NCI-H82 (cell line): ENCODE measurements at regions not wholly inside any gene's neighbourhood (a gene's known extent, or its start where the extent isn't known, plus 50 kb on each side); places are given as distances from the start of the nearest gene placed in this dataset.

Source experiments
- DNase-seq: peaks from one replicate; lab custom pipeline; 2025; lab: John Stamatoyannopoulos, UW

DNA sequence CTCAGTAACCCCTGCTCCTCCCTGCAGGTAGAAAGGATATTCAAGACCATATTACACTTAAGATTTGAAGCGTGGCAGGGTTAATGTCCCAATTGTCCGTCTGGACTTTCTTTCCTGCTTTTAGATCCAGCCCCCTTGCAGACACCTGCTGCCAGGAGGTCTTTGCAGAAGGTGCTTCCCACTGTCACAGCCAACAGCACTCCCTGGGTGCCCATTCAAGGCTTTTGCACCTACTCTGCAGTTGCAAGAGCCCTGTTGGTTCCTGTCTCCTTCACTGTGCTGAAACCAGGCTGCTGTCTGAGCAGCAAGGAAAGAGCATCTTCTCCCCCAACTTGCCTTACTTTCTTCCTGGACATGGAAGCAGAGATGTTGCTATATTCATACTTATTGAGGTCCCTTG is 1043.0 kb upstream of the POU3F3 start:
- DNase-seq = no peak

DNA sequence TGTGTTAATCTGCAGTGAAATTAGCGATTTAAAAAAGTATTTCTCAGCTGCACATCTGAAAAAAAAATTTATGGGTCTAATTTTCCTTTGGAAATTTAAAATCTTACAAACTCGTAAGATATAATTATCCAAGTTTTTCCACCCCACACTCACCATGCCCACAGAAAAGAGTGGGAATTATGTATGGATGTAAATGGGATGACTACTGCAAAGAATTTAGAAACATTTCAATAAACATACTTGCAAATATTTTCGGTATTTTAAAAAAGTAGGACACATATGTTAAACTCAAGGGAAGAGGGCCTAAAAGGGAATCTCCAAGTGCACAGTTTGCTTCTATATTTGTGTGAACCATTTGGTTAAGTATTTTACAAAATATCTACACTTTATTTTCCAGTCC is 1039.9 kb upstream of the POU3F3 start:
- DNase-seq = no peak

DNA sequence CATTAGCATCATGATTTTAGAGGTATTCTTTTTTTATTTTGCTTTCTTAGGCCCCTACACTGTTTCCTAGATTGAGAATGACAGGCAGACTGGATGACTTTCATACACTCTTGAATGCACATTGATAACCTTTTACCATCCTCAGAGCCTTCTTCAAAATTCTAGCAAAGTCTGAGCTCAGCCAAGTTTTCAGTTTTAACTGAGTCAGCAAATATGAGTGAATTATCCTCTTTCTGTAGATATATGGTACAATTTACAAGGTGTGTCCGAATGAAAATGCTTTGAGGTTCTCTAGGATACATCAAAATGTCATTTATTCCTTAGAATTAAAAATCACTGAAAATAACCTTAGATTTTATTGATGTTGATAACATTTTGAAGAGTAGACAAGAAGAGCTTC is 1038.2 kb upstream of the POU3F3 start:
- no peak for DNase-seq

DNA sequence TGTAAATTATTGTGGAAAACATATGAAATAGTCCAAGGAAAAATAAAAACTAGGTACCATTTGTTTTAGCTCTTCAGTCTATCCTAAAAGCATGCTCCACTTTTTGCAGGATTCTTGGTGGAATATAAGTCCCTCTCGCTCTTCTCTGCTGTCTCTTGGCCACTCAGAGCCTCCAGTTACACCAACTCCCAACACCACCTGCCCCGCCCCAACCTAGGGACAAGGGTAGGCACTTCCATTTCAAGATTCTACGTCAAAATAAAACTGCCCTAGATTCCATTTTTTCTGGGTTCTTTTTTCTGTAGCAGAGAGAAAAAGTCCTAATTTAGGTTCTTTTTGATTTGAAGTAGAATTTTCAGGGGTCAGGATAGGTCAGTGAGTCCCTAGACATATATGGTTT is 1036.2 kb upstream of the POU3F3 start:
- no peak for DNase-seq

DNA sequence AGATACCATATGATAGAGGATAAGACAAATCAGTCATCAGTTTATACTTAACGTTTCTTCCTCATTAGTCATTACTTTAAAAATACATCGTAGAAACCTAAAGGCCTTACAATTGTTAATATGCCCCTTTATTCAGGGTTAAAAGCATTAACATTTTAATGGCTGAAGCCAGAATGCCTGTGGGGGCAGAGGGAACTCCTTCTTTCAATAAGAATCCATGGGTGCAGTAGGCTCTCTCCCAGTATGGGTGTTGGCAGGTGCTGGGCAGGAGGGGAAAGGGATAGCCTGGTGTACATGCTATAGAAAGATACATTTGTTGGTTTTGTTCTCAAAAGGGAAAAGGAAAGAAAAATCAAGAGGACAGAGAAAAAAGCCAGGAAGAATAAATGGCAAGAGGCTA is 1035.7 kb upstream of the POU3F3 start:
- no peak for DNase-seq

DNA sequence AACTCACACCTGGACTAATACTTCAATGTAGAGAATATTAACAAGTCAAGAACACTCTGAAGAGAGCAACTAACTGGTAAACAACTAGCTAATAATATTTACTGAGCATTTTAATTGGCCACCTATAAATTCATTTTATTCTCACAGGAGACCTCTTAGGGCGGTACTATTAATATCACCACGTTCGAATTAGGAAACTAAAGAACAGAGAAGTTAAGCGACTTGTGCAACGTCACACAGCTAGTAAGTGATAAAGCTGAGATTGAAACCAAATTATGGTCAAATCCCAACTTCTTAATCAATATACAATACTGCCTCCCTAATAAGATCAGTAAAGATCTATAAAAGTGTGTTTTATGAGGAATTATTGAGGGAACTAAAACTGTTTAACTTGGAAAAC is 1034.3 kb upstream of the POU3F3 start:
- DNase-seq = no peak

DNA sequence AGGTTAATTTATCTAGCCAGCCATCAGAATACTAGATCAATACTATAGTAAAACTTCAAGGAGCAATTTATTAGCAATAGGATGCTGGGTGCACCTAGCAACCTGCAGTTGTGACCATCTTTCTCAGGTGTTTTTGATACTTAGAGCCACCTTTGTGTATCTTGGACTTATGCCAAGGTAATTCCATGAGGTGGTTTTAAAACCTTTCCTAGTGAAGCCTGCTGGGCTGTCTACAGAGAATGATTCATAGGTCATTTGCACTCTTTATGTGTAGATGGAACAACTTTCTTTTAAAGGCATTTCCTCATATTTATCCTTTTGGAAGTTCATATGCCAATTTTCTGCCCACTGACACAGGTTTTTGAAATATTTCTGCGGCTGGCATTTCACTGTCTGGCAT is 1030.1 kb upstream of the POU3F3 start:
- no peak for DNase-seq

DNA sequence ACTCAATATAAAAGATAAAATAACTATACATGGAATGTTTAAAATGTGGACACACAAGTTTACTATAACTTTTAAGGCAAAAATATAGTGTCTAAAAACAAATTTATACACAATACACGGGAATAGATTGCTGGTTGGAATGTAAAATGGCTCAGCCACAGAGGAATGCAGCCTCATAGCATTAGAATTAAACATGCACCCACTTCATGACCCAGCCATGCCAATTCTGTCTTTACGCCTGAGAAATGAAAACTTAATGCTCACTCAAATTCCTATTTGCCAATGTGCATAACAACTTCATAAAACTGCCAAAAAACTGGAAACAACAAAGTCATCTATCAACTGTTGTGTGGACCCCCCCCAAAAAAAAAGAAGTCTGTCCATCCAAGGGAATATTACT is 1006.6 kb upstream of the POU3F3 start:
- DNase-seq = no peak

DNA sequence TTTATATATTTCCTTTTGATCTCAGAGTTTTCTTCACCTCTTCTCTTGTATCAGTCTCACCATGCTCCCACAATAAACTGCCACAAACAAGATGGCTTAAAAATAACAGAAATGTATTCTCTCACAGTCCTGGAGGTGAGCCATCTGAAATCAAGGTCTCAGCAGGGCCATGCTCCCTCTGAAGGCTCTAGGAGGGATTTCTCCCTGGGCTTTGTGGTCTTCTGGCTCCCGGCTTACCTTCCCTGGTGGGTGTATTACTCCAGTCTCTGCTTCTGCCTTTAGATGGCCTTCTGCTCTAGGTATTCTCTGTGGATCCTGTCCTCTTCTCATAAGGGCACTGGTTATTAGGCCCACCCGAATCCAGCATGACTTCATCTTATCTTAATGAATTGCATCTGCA is 994.7 kb upstream of the POU3F3 start:
- no peak for DNase-seq

DNA sequence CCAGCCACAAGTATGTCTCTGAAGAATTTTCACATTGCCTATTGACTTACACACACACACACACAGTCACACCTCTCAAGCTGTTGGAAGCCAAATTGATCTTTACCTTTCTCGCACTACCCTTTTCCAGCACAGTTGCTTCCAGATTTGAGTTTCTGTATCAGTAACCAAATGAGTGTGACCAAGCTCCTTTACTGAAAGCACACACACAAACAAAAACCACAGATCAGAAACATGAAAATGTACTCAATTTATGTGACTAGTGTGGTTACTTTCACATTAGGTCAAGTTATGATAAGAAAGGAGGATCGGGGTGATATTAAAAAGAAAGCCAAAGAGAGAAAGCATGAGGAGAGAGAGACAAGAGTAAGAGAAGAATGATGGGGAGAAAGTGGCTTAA is 993.9 kb upstream of the POU3F3 start:
- DNase-seq = no peak

DNA sequence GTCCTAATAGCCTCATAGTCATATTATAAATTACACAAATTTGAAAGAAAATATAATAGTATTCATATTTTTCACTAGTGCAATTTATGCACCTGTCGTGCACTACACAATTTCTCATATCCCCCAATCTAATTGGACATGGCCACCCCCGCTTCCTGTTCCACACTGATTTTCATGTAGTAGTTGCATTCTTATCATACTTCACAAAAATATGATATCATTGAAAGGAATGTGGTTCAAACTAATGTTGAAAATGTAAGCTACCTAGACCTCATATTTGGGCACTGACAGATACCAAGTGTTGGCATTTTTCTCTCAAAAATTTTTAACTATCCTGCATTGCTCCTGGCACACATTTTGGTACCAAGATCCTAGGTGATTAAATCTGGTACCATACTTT is 985.5 kb upstream of the POU3F3 start:
- DNase-seq = no peak

DNA sequence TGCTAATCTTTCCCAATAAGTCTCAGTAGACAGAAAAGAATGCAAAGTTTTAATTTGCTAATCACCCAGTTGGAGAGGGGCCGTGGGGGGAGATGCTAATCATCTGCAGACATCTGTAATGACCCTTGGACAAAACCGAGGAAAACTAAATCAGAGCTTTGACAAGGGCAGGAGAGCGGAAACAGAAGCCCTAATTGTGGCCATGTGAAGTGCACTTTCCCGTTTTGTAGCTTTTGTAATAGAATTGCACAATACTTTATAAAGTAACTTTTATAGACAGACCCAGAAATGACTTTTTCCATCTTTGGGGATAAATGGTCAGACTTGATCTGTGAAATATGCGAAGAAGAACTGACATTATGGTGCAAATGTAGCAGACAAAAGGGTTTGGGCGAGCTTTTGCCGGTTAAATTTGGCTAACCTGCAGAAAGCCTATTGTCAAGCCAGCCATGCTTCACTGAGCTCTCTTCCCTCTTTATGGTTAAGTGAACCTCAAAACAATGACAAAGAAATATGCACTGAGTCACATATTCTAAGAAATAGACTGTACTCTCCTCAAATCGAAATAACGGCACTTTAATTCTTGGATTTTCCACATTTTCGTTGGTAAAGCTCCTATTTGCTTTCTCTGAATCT is 980.1 kb upstream of the POU3F3 start:
- DNase-seq = no peak

DNA sequence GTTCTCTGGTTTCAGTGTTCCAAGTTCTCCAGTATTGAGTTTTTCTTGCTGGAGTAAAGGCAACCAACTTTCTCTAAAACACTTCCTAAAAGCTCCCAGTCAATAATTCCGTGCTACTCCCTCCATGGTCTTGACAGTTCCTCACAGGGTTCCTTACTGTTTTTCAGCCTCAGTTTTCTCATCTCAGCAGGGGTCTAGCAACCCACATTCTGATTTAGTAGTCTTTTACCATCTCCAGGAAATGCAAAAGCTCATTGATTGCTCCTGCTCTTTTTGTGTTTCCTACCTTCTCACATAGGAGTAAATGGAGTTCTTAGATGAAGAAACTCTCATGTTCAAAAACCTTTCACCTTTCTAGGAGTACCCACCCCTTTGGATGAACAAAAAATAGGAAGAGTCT is 978.8 kb upstream of the POU3F3 start:
- DNase-seq = no peak

DNA sequence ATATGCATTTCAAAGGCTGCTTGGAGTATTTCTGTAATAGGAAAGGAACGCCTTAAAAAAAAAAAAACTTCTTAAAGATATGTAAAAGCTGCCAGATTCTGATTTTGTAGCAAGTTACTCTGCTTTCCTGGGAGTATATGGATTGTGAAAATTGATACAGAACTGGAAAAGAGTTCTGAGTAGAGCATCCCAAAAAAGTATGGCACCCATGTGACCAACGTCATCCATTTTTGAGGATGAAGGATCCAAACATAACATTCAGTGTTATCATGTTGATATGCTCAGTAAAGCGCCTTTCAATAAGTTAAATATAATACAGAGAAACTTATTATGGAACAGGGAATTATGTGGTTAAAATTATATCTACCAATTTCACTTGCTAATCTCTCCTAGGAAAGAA is 978.4 kb upstream of the POU3F3 start:
- no peak for DNase-seq

DNA sequence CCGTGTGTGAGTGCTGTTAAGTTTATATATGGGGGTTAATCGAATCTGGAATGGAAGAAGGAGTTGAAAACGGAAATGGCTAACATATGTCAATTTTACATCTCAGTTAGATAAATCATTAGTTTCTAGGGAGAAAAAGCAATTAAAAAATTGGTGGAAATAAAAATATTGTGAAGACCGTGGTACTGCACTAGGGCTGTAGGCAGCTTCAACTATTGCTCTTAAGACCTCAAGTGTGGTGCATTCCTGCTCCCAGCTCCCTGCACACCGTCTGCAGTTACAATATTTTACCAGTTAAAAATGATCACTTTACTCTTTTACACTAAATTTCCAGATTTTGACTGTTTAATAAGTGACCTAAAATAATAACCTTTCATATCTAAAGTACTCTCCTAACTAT is 977.3 kb upstream of the POU3F3 start:
- DNase-seq = no peak

DNA sequence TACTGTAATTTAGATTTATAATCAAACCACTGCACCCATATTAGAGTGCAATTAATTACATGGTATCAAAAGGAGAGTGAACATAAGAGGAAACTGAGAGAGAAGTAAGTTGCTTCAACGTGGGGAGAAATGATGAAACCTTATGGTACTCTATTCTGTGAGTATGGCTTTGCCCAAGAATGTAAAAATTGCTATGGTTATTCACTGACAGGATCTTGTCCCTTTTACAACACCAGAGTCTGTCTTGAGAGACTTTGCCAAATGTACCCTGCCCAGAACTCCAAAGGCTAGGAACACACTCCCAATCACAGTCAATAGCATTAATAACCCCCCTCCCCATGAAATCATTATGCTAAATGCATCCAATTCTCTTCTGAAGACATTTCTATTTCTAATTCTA is 974.8 kb upstream of the POU3F3 start:
- DNase-seq = no peak

DNA sequence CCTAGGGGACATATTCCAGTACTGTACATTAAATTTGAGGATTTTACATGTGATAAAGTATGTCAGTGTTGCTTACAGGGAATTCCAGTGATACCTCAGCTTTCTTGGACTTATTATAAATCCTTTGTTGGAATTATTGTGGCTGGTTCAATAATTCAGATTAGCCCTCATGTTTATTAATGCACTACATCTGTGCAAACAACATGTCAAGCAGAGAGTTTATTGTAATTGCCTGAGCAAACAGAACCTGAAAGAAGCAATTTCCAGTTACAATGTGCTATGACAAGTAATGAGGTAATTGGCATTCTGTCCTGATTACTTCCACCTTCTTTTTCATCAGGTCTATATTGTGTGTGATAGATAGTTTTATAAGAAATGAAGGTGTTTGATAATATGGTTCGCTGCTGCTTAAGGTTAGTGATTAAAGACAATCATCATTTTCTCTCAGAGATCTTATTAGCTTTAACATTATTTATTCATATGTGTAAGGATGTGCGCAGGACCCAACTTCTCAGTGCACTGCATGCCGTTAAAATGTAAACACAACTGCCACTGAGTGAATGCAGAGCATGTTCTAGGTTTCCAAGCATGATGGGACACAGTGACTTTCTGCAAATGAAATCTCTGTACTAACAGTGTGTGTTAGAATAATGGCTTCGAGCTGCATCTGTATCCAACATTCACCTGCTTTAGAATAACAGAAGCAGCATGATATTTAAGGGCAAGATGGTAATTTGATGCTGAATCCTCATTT is 973.7 kb upstream of the POU3F3 start:
- DNase-seq = no peak

DNA sequence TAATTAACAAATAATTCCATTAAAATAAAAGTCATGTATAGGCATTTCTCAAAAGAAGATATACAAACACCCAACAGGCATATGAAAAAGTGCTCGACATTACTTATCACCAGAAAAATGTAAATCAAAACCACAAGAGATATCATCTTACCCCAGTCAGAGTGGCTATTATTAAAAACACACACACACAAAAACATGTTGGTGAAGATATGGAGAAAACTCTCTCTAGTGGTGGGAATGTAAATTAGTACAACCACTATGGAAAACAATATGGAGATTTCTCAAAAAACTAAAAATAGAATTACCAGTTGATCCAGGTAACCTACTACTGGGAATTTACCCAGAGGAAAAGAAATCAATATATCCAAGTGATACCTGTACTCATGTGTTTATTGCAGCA is 966.3 kb upstream of the POU3F3 start:
- DNase-seq = no peak

DNA sequence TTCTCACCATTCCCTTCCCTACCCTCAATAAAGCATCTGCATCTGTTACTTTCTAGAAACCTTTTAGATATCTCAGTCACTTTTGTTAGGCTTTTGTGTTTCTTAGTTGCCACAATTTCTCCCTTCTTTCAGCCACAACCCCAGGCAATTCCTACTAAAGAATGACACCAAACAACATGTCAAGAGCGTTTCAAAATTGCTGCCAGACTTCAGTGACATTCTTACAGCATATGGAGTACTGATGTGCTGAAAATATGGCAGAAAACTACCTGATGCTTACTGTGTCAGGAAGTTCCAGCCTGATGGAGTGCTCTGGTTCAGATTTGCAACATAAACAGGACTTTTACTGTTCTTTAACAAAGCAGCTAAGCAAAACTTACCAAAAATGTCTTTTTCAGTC is 957.7 kb upstream of the POU3F3 start:
- DNase-seq = no peak

DNA sequence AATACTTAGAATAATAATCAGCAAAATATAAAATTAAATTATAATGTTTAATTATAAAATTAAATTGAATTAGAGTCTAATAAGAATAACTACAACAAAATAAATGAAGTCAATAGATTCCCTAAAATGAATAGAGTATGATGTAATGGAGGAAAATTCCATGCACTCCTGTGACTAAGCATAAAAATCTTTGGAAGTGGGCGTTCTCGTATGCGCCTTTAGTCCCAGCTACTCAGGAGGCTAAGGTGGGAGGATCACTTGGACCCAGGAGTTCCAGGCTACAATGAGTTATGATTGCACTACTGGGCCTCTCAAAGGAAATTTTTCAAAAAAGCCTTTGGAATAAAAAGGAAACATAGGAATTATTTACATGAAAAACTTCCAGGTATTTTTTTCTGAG is 955.4 kb upstream of the POU3F3 start:
- no peak for DNase-seq

DNA sequence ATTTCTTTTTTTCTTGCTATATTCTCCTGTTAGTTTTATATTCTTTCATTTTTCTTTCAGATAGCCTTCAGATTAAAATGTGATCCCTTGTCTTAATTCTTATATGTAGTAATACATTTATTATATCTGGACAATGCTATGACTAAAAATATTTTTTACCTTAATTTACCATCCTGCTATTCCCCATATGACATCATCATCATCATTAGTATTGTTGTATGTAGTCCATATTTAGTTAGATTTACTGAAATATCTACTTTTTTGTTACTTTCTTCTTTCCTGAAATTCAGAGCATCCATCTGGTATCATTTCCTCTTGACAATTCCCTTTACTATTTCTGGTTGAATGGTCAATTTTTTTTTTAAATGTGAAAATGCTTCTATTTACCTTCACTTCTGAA is 951.6 kb upstream of the POU3F3 start:
- DNase-seq = no peak

DNA sequence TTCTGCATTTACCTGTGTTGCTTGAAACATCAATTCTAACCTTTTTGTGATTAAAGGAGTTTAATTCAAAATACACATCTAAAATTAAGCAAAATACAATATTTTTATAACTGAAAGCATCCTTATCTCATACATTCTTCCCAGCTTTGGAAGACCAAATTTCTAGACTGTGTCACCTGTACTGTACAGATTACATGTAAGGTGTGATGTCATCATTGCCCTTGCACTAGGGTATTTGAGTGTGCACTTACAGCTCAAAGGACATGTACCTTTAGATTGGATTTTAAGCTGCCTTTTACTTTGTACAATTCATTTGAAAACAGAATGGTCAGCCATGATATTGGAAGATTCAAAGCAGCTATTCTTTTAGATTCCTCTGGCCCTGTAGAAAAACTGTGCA is 932.8 kb upstream of the POU3F3 start:
- DNase-seq = no peak

DNA sequence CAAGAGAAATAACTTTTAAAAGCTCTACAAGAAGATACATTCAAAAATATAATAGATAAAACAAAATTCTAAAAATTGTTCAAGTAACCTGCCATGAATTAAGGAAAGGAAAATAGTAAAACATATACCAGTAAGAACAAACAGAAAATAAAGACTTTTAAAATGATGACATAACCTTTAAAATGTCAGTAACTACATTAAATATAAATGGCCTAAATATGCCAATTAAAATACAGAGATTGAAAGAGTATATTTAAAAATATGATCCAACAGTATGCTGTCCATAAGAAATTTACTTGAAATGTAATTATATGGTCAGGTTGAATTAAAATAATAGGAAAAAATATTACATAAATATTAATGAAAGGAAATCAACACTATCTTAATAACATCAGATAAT is 911.7 kb upstream of the POU3F3 start:
- DNase-seq = no peak

DNA sequence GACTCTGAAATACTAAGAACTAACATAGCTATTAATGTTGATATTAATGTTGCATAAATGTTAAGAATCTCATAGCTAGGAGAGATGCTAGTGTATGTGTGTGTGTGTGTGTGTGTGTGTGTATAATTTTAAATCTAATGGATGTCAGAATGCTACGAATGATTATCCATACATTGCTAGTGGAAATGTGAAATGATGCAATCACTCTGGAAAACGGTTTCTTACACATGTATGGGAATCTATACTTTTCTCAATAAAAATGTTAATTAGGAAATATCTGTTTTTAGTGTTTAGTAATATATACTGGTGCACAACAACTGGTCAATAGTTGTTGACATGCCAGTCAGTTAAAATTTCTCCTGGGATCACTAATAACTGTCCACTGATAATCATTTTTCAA is 908.8 kb upstream of the POU3F3 start:
- DNase-seq = no peak
